WTC11 (cell line): ENCODE measurements at regions not wholly inside any gene's neighbourhood (a gene's known extent, or its start where the extent isn't known, plus 50 kb on each side); places are given as distances from the start of the nearest gene placed in this dataset.

Source experiments
- ATAC-seq: fragments of 200-7000 bp; cut with Tn5 transposase; 2 replicates; pipeline ENCODE4 v1.10.0; 2021; ENCODE audit warnings: mild to moderate bottlenecking, moderate library complexity
- CTCF ChIA-PET: fragments of 300-600 bp; sonication (Branson Sonifier 250); formaldehyde crosslinking; loops from one replicate; lab custom pipeline; 2021; ENCODE audit warnings: antibody characterized with exemption; lab: Charles Lee
- POLR2A ChIA-PET: fragments of 350-600 bp; sonication (Branson Sonifier 250); formaldehyde crosslinking; loops from one replicate; lab custom pipeline; 2021; ENCODE audit warnings: antibody characterized with exemption; lab: Charles Lee
- DNase-seq: peaks from one replicate; pipeline ENCODE4 v3.0.0; 2021; ENCODE audit warnings: low spot score
- H3K27ac Mint-ChIP-seq: 2 replicates; pipeline ENCODE4 v1.8.0; 2021; ENCODE audit warnings: mixed read lengths
- H3K27me3 Mint-ChIP-seq: 2 replicates; pipeline ENCODE4 v1.8.0; 2021; ENCODE audit warnings: low read depth, mild to moderate bottlenecking, moderate library complexity, mixed read lengths
- H3K36me3 Mint-ChIP-seq: 2 replicates; pipeline ENCODE4 v1.8.0; 2021; ENCODE audit warnings: mixed read lengths
- H3K4me1 Mint-ChIP-seq: 2 replicates; pipeline ENCODE4 v1.8.0; 2022; ENCODE audit warnings: mixed read lengths
- H3K4me3 Mint-ChIP-seq: 2 replicates; pipeline ENCODE4 v1.8.0; 2021; ENCODE audit warnings: mild to moderate bottlenecking, moderate library complexity, mixed read lengths
- H3K9me3 Mint-ChIP-seq: 2 replicates; pipeline ENCODE4 v1.8.0; 2021; ENCODE audit warnings: mixed read lengths
- ATF1 ChIP-seq: sonication (generic); formaldehyde crosslinking; IDR thresholded peaks from 2 replicates; pipeline ENCODE4 v1.8.1; 2023; ENCODE audit warnings: mild to moderate bottlenecking, moderate library complexity, missing genetic modification reagents
- CREB1 ChIP-seq: sonication (generic); formaldehyde crosslinking; IDR thresholded peaks from 2 replicates; pipeline ENCODE4 v1.8.0; 2023; ENCODE audit warnings: mild to moderate bottlenecking, missing genetic modification reagents
- ERG ChIP-seq: fragments of 250-450 bp; sonication (Bioruptor Pico); IDR thresholded peaks from 2 replicates; pipeline ENCODE4 v1.8.0; 2021; ENCODE audit warnings: mild to moderate bottlenecking
- ESRRA ChIP-seq: sonication (generic); formaldehyde crosslinking; IDR thresholded peaks from 2 replicates; pipeline ENCODE4 v1.8.1; 2022; ENCODE audit warnings: mild to moderate bottlenecking, missing genetic modification reagents, borderline replicate concordance
- FOXK1 ChIP-seq: sonication (generic); formaldehyde crosslinking; IDR thresholded peaks from 2 replicates; pipeline ENCODE4 v1.8.0; 2022; ENCODE audit warnings: mild to moderate bottlenecking, moderate library complexity, missing genetic modification reagents
- GABPB1 ChIP-seq: sonication (generic); formaldehyde crosslinking; IDR thresholded peaks from 2 replicates; pipeline ENCODE4 v1.8.1; 2023; ENCODE audit warnings: mild to moderate bottlenecking, missing genetic modification reagents
- GRHL2 ChIP-seq: fragments of 250-450 bp; sonication (Bioruptor Pico); IDR thresholded peaks from 2 replicates; pipeline ENCODE4 v1.8.0; 2022; ENCODE audit warnings: mild to moderate bottlenecking, moderate library complexity; ENCODE audit not compliant: insufficient replicate concordance, severe bottlenecking
- KAT7 ChIP-seq: sonication (generic); formaldehyde crosslinking; IDR thresholded peaks from 2 replicates; pipeline ENCODE4 v1.8.1; 2023; ENCODE audit warnings: missing genetic modification reagents, mild to moderate bottlenecking, borderline replicate concordance
- MAX ChIP-seq: sonication (generic); formaldehyde crosslinking; IDR thresholded peaks from 2 replicates; pipeline ENCODE4 v1.8.0; 2022; ENCODE audit warnings: mild to moderate bottlenecking, missing genetic modification reagents
- MXD4 ChIP-seq: fragments of 250-450 bp; sonication (Bioruptor Pico); IDR thresholded peaks from 2 replicates; pipeline ENCODE4 v1.8.0; 2021; ENCODE audit warnings: mild to moderate bottlenecking, moderate library complexity, borderline replicate concordance
- PREB ChIP-seq: sonication (generic); formaldehyde crosslinking; IDR thresholded peaks from 2 replicates; pipeline ENCODE4 v1.8.1; 2022; ENCODE audit warnings: mild to moderate bottlenecking, missing genetic modification reagents, moderate library complexity, borderline replicate concordance
- PRRX2 ChIP-seq: fragments of 250-450 bp; sonication (Bioruptor Pico); IDR thresholded peaks from 2 replicates; pipeline ENCODE4 v1.8.0; 2021; ENCODE audit warnings: mild to moderate bottlenecking
- RELA ChIP-seq: sonication (generic); formaldehyde crosslinking; IDR thresholded peaks from 2 replicates; pipeline ENCODE4 v1.8.1; 2022; ENCODE audit warnings: missing genetic modification reagents, mild to moderate bottlenecking, borderline replicate concordance
- TEAD4 ChIP-seq: sonication (generic); formaldehyde crosslinking; IDR thresholded peaks from 2 replicates; pipeline ENCODE4 v1.8.0; 2022; ENCODE audit warnings: mild to moderate bottlenecking, missing genetic modification reagents
- ZBTB43 ChIP-seq: sonication (generic); formaldehyde crosslinking; IDR thresholded peaks from 2 replicates; pipeline ENCODE4 v1.8.1; 2023; ENCODE audit warnings: mild to moderate bottlenecking, missing genetic modification reagents
- ZNF121 ChIP-seq: sonication (generic); formaldehyde crosslinking; IDR thresholded peaks from 2 replicates; pipeline ENCODE4 v1.8.0; 2023; ENCODE audit warnings: missing genetic modification reagents
- ZNF671 ChIP-seq: fragments of 250-450 bp; sonication (Bioruptor Pico); IDR thresholded peaks from 2 replicates; pipeline ENCODE4 v1.8.0; 2021; ENCODE audit warnings: mild to moderate bottlenecking
- TF ChIP-seq, protein P1 (sequence below): sonication (generic); formaldehyde crosslinking; IDR thresholded peaks from 2 replicates; pipeline ENCODE4 v1.8.1; 2023; ENCODE audit warnings: mild to moderate bottlenecking, missing genetic modification reagents, moderate library complexity
- TF ChIP-seq, protein P2 (sequence below): fragments of 250-450 bp; sonication (Bioruptor Pico); IDR thresholded peaks from 2 replicates; pipeline ENCODE4 v1.9.0; 2021; ENCODE audit warnings: mild to moderate bottlenecking, borderline replicate concordance
- TF ChIP-seq, protein P3 (sequence below): fragments of 250-450 bp; sonication (Bioruptor Pico); conservative IDR thresholded peaks from 2 replicates; pipeline ENCODE4 v1.9.0; 2021; ENCODE audit warnings: mild to moderate bottlenecking
- TF ChIP-seq, protein P4 (sequence below): fragments of 200-600 bp; IDR thresholded peaks from 2 replicates; pipeline ENCODE4 v1.8.0; 2022; ENCODE audit warnings: antibody characterized with exemption
- TF ChIP-seq, protein P5 (sequence below): sonication (generic); formaldehyde crosslinking; IDR thresholded peaks from 2 replicates; pipeline ENCODE4 v1.8.0; 2022; ENCODE audit warnings: mild to moderate bottlenecking, missing genetic modification reagents

DNA sequence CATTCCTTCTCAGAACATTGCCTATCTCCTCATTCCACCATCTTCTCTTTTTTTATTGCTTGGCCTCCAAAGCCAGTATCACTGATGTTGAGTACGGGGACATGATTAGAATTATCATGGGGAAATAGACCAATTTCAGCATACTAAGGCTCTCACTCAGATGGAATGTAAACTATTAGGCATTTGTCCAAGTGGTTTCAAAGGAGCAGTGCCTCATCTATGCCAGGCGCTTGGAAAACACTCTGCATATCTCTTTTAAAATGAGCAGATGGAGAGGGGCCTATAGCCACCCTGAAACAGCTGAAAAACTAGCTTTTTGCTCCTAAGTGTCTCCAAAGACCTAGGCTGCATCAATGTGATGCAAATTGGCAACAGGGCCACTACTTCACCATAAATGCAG, 150.8 kb upstream of the DIPK2B start:
- H3K4me3 Mint-ChIP-seq, result no peak overlapping the region
- DNase-seq (no peak), ATAC-seq (no peak)
- no peaks in the 10 kb centered on the region for H3K4me1 Mint-ChIP-seq
- no peak overlapping the region for H3K27ac Mint-ChIP-seq
- no peaks in the 10 kb centered on the region for H3K27me3 Mint-ChIP-seq
- H3K36me3 Mint-ChIP-seq, result peaks cover 10% of the 10 kb centered on the region
- POLR2A ChIA-PET, result no interaction called here
- CTCF ChIA-PET, result interaction anchor here (0.6 kb wide), 1 partner anchor 91 kb away, joined by 6 read pairs; no protein-coding TSS in a partner anchor
- H3K9me3 Mint-ChIP-seq, result peaks cover 27% of the 10 kb centered on the region
- TF ChIP-seq GRHL2 (CRISPR knock-in tag), result no peak
- no peak for TF ChIP-seq MXD4 (CRISPR knock-in tag)
- no peak for TF ChIP-seq FOXK1 (CRISPR knock-in tag)
- no peak for TF ChIP-seq KAT7
- no peak for TF ChIP-seq ZNF671
- TF ChIP-seq, protein P1, sequence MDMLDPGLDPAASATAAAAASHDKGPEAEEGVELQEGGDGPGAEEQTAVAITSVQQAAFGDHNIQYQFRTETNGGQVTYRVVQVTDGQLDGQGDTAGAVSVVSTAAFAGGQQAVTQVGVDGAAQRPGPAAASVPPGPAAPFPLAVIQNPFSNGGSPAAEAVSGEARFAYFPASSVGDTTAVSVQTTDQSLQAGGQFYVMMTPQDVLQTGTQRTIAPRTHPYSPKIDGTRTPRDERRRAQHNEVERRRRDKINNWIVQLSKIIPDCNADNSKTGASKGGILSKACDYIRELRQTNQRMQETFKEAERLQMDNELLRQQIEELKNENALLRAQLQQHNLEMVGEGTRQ (CRISPR knock-in tag), result no peak
- TF ChIP-seq CREB1 (CRISPR knock-in tag), result no peak
- TF ChIP-seq, protein P2, sequence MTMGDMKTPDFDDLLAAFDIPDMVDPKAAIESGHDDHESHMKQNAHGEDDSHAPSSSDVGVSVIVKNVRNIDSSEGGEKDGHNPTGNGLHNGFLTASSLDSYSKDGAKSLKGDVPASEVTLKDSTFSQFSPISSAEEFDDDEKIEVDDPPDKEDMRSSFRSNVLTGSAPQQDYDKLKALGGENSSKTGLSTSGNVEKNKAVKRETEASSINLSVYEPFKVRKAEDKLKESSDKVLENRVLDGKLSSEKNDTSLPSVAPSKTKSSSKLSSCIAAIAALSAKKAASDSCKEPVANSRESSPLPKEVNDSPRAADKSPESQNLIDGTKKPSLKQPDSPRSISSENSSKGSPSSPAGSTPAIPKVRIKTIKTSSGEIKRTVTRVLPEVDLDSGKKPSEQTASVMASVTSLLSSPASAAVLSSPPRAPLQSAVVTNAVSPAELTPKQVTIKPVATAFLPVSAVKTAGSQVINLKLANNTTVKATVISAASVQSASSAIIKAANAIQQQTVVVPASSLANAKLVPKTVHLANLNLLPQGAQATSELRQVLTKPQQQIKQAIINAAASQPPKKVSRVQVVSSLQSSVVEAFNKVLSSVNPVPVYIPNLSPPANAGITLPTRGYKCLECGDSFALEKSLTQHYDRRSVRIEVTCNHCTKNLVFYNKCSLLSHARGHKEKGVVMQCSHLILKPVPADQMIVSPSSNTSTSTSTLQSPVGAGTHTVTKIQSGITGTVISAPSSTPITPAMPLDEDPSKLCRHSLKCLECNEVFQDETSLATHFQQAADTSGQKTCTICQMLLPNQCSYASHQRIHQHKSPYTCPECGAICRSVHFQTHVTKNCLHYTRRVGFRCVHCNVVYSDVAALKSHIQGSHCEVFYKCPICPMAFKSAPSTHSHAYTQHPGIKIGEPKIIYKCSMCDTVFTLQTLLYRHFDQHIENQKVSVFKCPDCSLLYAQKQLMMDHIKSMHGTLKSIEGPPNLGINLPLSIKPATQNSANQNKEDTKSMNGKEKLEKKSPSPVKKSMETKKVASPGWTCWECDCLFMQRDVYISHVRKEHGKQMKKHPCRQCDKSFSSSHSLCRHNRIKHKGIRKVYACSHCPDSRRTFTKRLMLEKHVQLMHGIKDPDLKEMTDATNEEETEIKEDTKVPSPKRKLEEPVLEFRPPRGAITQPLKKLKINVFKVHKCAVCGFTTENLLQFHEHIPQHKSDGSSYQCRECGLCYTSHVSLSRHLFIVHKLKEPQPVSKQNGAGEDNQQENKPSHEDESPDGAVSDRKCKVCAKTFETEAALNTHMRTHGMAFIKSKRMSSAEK (CRISPR knock-in tag), result no peak
- TF ChIP-seq, protein P3, sequence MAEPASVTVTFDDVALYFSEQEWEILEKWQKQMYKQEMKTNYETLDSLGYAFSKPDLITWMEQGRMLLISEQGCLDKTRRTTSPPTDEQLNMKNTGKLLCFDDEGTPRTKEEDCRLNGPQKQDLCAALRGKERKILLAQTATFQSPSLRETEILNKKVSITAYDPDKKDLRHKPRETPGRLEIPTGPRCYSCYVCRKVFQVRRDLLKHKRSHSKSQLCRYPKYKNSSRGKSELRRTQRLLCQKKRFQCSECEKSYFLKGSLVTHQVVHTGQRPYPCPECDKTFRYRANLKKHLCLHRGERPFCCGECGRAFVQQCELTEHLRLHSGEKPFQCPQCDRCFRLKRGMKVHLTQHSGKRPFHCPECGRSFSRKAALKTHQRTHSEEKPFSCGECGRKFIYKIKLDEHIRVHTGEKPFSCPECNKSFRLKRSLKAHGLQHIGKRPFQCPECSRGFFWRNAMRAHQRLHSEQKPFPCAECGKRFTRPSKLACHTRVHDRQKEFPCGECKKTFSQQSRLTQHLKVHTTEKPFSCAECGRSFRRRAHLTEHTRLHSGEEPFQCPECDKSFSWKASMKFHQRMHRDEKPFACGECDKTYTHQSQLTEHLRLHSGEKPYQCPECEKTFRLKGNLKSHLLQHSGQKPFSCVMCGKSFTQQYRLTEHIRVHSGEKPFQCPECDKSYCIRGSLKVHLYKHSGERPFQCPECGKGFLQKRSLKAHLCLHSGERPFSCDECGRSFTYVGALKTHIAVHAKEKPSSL (CRISPR knock-in tag), result no peak
- TF ChIP-seq ZBTB43 (CRISPR knock-in tag), result no peak
- TF ChIP-seq ESRRA, result no peak
- TF ChIP-seq PREB (CRISPR knock-in tag), result no peak
- TF ChIP-seq ATF1 (CRISPR knock-in tag), result no peak
- no peak for TF ChIP-seq MAX (CRISPR knock-in tag)
- no peak for TF ChIP-seq TEAD4 (CRISPR knock-in tag)
- TF ChIP-seq, all 79 proteins: peak for 0

GRCh38 chrX:45348296-45348695, 147.6 kb upstream of the DIPK2B start:
- no peaks in the 10 kb centered on the region for H3K27me3 Mint-ChIP-seq
- CTCF ChIA-PET, result no interaction called here
- ATAC-seq, result no peak
- H3K36me3 Mint-ChIP-seq, result peaks cover 10% of the 10 kb centered on the region
- no peak overlapping the region for H3K4me3 Mint-ChIP-seq
- POLR2A ChIA-PET, result no interaction called here
- no peak for TF ChIP-seq ZNF121 (CRISPR knock-in tag)
- TF ChIP-seq, protein P4, sequence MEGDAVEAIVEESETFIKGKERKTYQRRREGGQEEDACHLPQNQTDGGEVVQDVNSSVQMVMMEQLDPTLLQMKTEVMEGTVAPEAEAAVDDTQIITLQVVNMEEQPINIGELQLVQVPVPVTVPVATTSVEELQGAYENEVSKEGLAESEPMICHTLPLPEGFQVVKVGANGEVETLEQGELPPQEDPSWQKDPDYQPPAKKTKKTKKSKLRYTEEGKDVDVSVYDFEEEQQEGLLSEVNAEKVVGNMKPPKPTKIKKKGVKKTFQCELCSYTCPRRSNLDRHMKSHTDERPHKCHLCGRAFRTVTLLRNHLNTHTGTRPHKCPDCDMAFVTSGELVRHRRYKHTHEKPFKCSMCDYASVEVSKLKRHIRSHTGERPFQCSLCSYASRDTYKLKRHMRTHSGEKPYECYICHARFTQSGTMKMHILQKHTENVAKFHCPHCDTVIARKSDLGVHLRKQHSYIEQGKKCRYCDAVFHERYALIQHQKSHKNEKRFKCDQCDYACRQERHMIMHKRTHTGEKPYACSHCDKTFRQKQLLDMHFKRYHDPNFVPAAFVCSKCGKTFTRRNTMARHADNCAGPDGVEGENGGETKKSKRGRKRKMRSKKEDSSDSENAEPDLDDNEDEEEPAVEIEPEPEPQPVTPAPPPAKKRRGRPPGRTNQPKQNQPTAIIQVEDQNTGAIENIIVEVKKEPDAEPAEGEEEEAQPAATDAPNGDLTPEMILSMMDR, result no peak
- TF ChIP-seq GRHL2 (CRISPR knock-in tag), result no peak
- no peak for TF ChIP-seq FOXK1 (CRISPR knock-in tag)
- TF ChIP-seq PRRX2 (CRISPR knock-in tag), result no peak
- no peak for TF ChIP-seq GABPB1
- TF ChIP-seq RELA (CRISPR knock-in tag), result no peak
- no peak for TF ChIP-seq ERG (CRISPR knock-in tag)
- TF ChIP-seq, protein P5, sequence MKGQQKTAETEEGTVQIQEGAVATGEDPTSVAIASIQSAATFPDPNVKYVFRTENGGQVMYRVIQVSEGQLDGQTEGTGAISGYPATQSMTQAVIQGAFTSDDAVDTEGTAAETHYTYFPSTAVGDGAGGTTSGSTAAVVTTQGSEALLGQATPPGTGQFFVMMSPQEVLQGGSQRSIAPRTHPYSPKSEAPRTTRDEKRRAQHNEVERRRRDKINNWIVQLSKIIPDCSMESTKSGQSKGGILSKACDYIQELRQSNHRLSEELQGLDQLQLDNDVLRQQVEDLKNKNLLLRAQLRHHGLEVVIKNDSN, result no peak
- H3K27ac Mint-ChIP-seq, result no peak overlapping the region
- H3K9me3 Mint-ChIP-seq, result peaks cover 16% of the 10 kb centered on the region
- H3K4me1 Mint-ChIP-seq, result no peaks in the 10 kb centered on the region
- no peak for DNase-seq
